Astrocyte (in vitro differentiated cells and primary cell): ENCODE measurements at regions not wholly inside any gene's neighbourhood (a gene's known extent, or its start where the extent isn't known, plus 50 kb on each side); places are given as distances from the start of the nearest gene placed in this dataset.

ENCODE experiments used
- DNase-seq: peaks from one replicate; pipeline ENCODE4 v3.0.0-alpha.2; 2010; ENCODE audit warnings: low read depth
- FAIRE-seq: peaks from 2 replicates; lab custom pipeline; 2011; peaks lifted over from hg19 to GRCh38; lab: Jason Lieb, UNC
- H2AFZ ChIP-seq: 2 replicates; pipeline ENCODE4 v1.6.0; 2012; ENCODE audit warnings: low read depth, low read length, inconsistent platforms
- H3K27ac ChIP-seq: 2 replicates; pipeline ENCODE4 v1.5.1; 2011; ENCODE audit warnings: low read depth, low read length, inconsistent platforms
- H3K27me3 ChIP-seq: 2 replicates; pipeline ENCODE4 v1.6.0; 2011; ENCODE audit warnings: low read length, inconsistent platforms; ENCODE audit not compliant: insufficient read depth
- H3K36me3 ChIP-seq: 2 replicates; pipeline ENCODE4 v1.5.1; 2011; ENCODE audit warnings: low read length, inconsistent platforms; ENCODE audit not compliant: insufficient read depth
- H3K4me1 ChIP-seq: 2 replicates; pipeline ENCODE4 v1.5.1; 2011; ENCODE audit warnings: low read length, inconsistent platforms; ENCODE audit not compliant: insufficient read depth
- H3K4me2 ChIP-seq: 2 replicates; pipeline ENCODE4 v1.6.0; 2012; ENCODE audit warnings: low read length, inconsistent platforms
- H3K4me3 ChIP-seq: 2 replicates; pipeline ENCODE4 v1.5.1; 2011; ENCODE audit warnings: low read depth, mild to moderate bottlenecking, low read length, inconsistent platforms; ENCODE audit not compliant: insufficient read depth
- H3K79me2 ChIP-seq: 2 replicates; pipeline ENCODE4 v1.6.0; 2012; ENCODE audit warnings: mild to moderate bottlenecking, low read length, inconsistent platforms; ENCODE audit not compliant: insufficient read depth
- H3K9ac ChIP-seq: 2 replicates; pipeline ENCODE4 v1.6.0; 2012; ENCODE audit warnings: mild to moderate bottlenecking, low read length, inconsistent platforms
- H3K9me3 ChIP-seq: 2 replicates; pipeline ENCODE4 v1.5.1; 2012; ENCODE audit warnings: low read depth, mild to moderate bottlenecking, low read length, inconsistent platforms; ENCODE audit not compliant: insufficient read depth
- H4K20me1 ChIP-seq: 2 replicates; pipeline ENCODE4 v1.6.0; 2012; ENCODE audit warnings: low read length, inconsistent platforms; ENCODE audit not compliant: insufficient read depth
- H3K27ac Mint-ChIP-seq: one replicate; pipeline ENCODE4 v1.8.0; 2021; ENCODE audit warnings: mild to moderate bottlenecking, mixed read lengths; ENCODE audit not compliant: unreplicated experiment
- H3K27me3 Mint-ChIP-seq: one replicate; pipeline ENCODE4 v1.8.0; 2021; ENCODE audit warnings: low read depth, mixed read lengths; ENCODE audit not compliant: unreplicated experiment
- H3K36me3 Mint-ChIP-seq: one replicate; pipeline ENCODE4 v1.8.0; 2021; ENCODE audit warnings: low read depth, mixed read lengths; ENCODE audit not compliant: unreplicated experiment
- H3K4me1 Mint-ChIP-seq: one replicate; pipeline ENCODE4 v1.8.0; 2021; ENCODE audit warnings: low read depth, mixed read lengths; ENCODE audit not compliant: unreplicated experiment
- H3K4me3 Mint-ChIP-seq: one replicate; pipeline ENCODE4 v1.8.0; 2021; ENCODE audit warnings: mild to moderate bottlenecking, moderate library complexity, mixed read lengths; ENCODE audit not compliant: unreplicated experiment
- H3K9me3 Mint-ChIP-seq: one replicate; pipeline ENCODE4 v1.8.0; 2021; ENCODE audit warnings: mild to moderate bottlenecking, mixed read lengths; ENCODE audit not compliant: unreplicated experiment
- EZH2 ChIP-seq: IDR thresholded peaks from 2 replicates; pipeline ENCODE4 v1.6.1; 2012; ENCODE audit warnings: mild to moderate bottlenecking, low read length, inconsistent platforms; ENCODE audit not compliant: insufficient read depth
- TF ChIP-seq, protein P1 (sequence below): IDR thresholded peaks from 2 replicates; pipeline ENCODE4 v1.5.1; 2011; ENCODE audit warnings: low read depth, mild to moderate bottlenecking, inconsistent platforms, low read length, moderate library complexity; ENCODE audit not compliant: insufficient read depth

DNA sequence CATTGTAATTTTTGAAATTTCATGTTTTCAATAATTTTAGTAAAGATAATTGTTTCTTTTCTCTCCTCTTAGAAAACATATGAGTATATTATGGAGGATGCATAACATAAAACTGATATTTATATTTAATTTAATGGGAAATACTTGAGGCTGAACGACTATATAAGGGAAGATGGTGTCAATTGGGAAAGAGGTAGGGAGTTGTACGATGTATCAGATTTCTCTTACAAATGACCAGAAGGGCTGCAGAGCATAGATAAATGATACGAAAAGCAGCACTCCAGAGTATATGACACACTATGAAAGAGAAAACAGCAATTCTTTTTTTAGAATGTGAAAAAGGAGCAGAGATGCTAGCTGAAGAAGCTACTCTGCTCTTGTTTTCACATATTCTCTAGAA is 1308.0 kb upstream of the MIR17HG start:
- H3K27me3 Mint-ChIP-seq, result no peaks in the 10 kb centered on the region
- Histone ChIP-seq H3K79me2 (no peaks in the 10 kb centered on the region), H3K4me2 (no peak overlapping the region), H3K9me3 (no peaks in the 10 kb centered on the region), H3K4me3 (no peak overlapping the region), H3K36me3 (no peaks in the 10 kb centered on the region), H3K27me3 (no peaks in the 10 kb centered on the region), H3K27ac (no peak overlapping the region), H2AFZ (no peak overlapping the region), H3K4me1 (no peaks in the 10 kb centered on the region), H4K20me1 (no peaks in the 10 kb centered on the region), H3K9ac (no peak overlapping the region)
- DNase-seq, result no peak
- H3K36me3 Mint-ChIP-seq, result no peaks in the 10 kb centered on the region
- no peaks in the 10 kb centered on the region for H3K4me1 Mint-ChIP-seq
- peaks cover 5% of the 10 kb centered on the region for H3K9me3 Mint-ChIP-seq
- FAIRE-seq, result no peak
- no peak overlapping the region for H3K27ac Mint-ChIP-seq
- H3K4me3 Mint-ChIP-seq, result no peak overlapping the region
- no peak for TF ChIP-seq EZH2
- TF ChIP-seq, protein P1, sequence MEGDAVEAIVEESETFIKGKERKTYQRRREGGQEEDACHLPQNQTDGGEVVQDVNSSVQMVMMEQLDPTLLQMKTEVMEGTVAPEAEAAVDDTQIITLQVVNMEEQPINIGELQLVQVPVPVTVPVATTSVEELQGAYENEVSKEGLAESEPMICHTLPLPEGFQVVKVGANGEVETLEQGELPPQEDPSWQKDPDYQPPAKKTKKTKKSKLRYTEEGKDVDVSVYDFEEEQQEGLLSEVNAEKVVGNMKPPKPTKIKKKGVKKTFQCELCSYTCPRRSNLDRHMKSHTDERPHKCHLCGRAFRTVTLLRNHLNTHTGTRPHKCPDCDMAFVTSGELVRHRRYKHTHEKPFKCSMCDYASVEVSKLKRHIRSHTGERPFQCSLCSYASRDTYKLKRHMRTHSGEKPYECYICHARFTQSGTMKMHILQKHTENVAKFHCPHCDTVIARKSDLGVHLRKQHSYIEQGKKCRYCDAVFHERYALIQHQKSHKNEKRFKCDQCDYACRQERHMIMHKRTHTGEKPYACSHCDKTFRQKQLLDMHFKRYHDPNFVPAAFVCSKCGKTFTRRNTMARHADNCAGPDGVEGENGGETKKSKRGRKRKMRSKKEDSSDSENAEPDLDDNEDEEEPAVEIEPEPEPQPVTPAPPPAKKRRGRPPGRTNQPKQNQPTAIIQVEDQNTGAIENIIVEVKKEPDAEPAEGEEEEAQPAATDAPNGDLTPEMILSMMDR, result no peak

DNA sequence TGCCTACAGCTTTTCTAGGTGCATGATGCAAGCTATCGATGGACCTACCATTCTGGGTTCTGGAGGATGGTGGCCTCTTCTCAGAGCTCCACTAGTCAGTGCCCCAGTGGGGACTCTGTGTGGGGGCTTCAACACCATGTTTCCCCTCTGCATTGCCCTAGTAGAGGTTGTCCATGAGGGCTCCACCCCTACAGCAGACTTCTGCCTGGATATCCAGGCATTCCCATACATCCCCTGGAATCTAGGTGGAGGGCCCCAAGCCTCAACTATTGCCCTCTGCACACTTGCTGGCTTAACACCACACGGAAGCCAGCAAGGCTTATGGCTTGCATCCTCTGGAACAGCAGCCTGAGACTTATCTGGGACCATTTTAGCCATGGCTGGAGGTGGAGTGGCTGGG is 1299.9 kb upstream of the MIR17HG start:
- H3K4me2 ChIP-seq, result no peak overlapping the region
- Mint-ChIP-seq H3K36me3 (peaks cover 1% of the 10 kb centered on the region), H3K4me1 (no peaks in the 10 kb centered on the region), H3K9me3 (peaks cover 10% of the 10 kb centered on the region), H3K4me3 (no peak overlapping the region), H3K27ac (no peak overlapping the region), H3K27me3 (no peaks in the 10 kb centered on the region)
- no peaks in the 10 kb centered on the region for H3K27me3 ChIP-seq
- peaks cover 8% of the 10 kb centered on the region for H3K9me3 ChIP-seq
- no peak overlapping the region for H3K4me3 ChIP-seq
- H3K79me2 ChIP-seq, result no peaks in the 10 kb centered on the region
- no peak for TF ChIP-seq EZH2
- TF ChIP-seq, protein P1, result no peak
- H4K20me1 ChIP-seq, result no peaks in the 10 kb centered on the region
- no peak for DNase-seq
- H3K36me3 ChIP-seq, result no peaks in the 10 kb centered on the region
- no peak overlapping the region for H3K27ac ChIP-seq
- H2AFZ ChIP-seq, result no peak overlapping the region
- H3K9ac ChIP-seq, result no peak overlapping the region
- FAIRE-seq, result no peak
- H3K4me1 ChIP-seq, result no peaks in the 10 kb centered on the region

DNA sequence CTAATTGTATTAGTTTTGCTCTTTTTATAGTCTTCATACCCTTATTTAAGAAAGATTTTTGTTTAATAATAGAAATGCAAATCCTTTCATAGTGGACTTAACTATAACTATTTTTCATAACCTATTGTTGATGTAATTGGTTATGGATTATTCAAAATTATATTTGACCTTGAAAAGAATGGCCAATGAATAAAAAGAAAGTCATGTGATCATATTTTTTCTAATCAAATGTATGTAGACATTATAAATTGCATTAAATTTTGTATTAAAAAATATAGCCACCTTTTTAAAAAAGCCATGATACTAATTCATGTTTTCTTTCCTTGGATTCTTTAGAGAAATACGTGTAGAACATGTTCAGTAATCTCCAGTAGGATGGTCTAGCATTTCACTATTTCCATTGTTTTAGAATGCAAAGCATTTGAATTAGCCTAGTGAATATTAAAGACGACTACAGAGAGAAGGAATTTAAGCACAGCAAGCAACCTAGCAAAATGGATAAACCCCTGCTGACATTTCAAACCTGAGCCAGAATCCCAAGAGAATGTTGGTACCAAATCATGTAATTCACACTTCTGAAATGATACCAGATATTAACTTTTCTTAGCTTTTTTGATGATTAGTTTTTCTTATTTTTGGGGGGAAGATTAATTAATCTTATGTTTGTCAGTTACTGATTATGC is 1297.4 kb upstream of the MIR17HG start:
- Histone ChIP-seq H3K27me3 (no peaks in the 10 kb centered on the region), H3K4me1 (no peaks in the 10 kb centered on the region), H3K36me3 (no peaks in the 10 kb centered on the region), H3K4me3 (no peak overlapping the region), H3K9me3 (peaks cover 8% of the 10 kb centered on the region), H3K79me2 (no peaks in the 10 kb centered on the region), H3K4me2 (no peak overlapping the region), H3K9ac (no peak overlapping the region), H3K27ac (no peak overlapping the region), H2AFZ (no peak overlapping the region), H4K20me1 (no peaks in the 10 kb centered on the region)
- Mint-ChIP-seq H3K4me3 (no peak overlapping the region), H3K27ac (no peak overlapping the region), H3K4me1 (peaks cover under 1% of the 10 kb centered on the region), H3K36me3 (peaks cover 1% of the 10 kb centered on the region), H3K27me3 (no peaks in the 10 kb centered on the region), H3K9me3 (peaks cover 10% of the 10 kb centered on the region)
- DNase-seq, result no peak
- TF ChIP-seq EZH2, result no peak
- TF ChIP-seq, protein P1, result no peak
- FAIRE-seq, result no peak
